H1 (cell line): ENCODE measurements at regions not wholly inside any gene's neighbourhood (a gene's known extent, or its start where the extent isn't known, plus 50 kb on each side); places are given as distances from the start of the nearest gene placed in this dataset.

Experiments used
- CTCF ChIA-PET: fragments of 300-600 bp; sonication (Branson Sonifier 250); formaldehyde crosslinking; loops from one replicate; lab custom pipeline; 2021; ENCODE audit not compliant: partially characterized antibody; lab: Charles Lee
- POLR2A ChIA-PET: fragments of 300-600 bp; sonication (Branson Sonifier 250); formaldehyde crosslinking; loops from one replicate; lab custom pipeline; 2021; ENCODE audit warnings: inconsistent platforms; ENCODE audit not compliant: partially characterized antibody; lab: Charles Lee
- DNase-seq, 2 experiments: peaks; one replicate each; pipeline versions ENCODE4 v3.0.0 to v3.0.0-alpha.2; 2010 to 2022; ENCODE audit warnings: low spot score in 2 of 2, low read depth in 1 of 2, mixed read lengths in 1 of 2
- FAIRE-seq: peaks from 2 replicates; lab custom pipeline; 2011; peaks lifted over from hg19 to GRCh38; lab: Jason Lieb, UNC
- H2AFZ ChIP-seq: 2 replicates; pipeline ENCODE4 v1.8.1; 2012; ENCODE audit warnings: low read length, inconsistent platforms
- H2AK5ac ChIP-seq: 2 replicates; pipeline ENCODE4 v1.6.1; 2013; ENCODE audit warnings: low read depth, low read length
- H2BK120ac ChIP-seq: replicated peaks from 2 replicates; pipeline ENCODE3; 2013; ENCODE audit warnings: low read depth, low read length, inconsistent platforms
- H2BK12ac ChIP-seq: 2 replicates; pipeline ENCODE4 v1.6.1; 2013; ENCODE audit warnings: low read depth, low read length
- H2BK15ac ChIP-seq: 2 replicates; pipeline ENCODE4 v1.6.1; 2013; ENCODE audit warnings: low read length
- H2BK20ac ChIP-seq: 2 replicates; pipeline ENCODE4 v1.6.1; 2013; ENCODE audit warnings: low read length
- H2BK5ac ChIP-seq: 2 replicates; pipeline ENCODE4 v1.6.1; 2013; ENCODE audit warnings: low read depth, low read length
- H3K14ac ChIP-seq: 2 replicates; pipeline ENCODE4 v1.6.1; 2013; ENCODE audit warnings: inconsistent platforms; ENCODE audit not compliant: insufficient read length
- H3K18ac ChIP-seq: 2 replicates; pipeline ENCODE4 v1.6.1; 2013; ENCODE audit warnings: low read length; ENCODE audit errors: extremely low read depth
- H3K23ac ChIP-seq: 2 replicates; pipeline ENCODE4 v1.6.1; 2013; ENCODE audit warnings: inconsistent platforms; ENCODE audit not compliant: insufficient read length
- H3K23me2 ChIP-seq: 2 replicates; pipeline ENCODE4 v1.6.1; 2013; ENCODE audit warnings: low read depth, low read length
- H3K27ac ChIP-seq: 2 replicates; pipeline ENCODE4 v1.6.1; 2011; ENCODE audit warnings: low read depth, low read length, inconsistent platforms
- H3K27me3 ChIP-seq, 4 experiments: replicated peaks in 1 of 4; 1 replicate in 1 of 4; 2 replicates in 3 of 4; pipeline versions ENCODE4 v1.6.1 to v1.8.1; 2011 to 2013; ENCODE audit warnings: low read length in 3 of 4, mild to moderate bottlenecking in 3 of 4, inconsistent platforms in 2 of 4, mixed read lengths in 2 of 4, moderate library complexity in 1 of 4; ENCODE audit not compliant: control insufficient read depth in 3 of 4, insufficient read depth in 3 of 4; ENCODE audit errors: extremely low read depth in 1 of 4
- H3K36me3 ChIP-seq, 4 experiments: 2 replicates each; pipeline versions ENCODE4 v1.6.1 to v1.8.1; 2011 to 2013; ENCODE audit warnings: mild to moderate bottlenecking in 4 of 4, low read length in 3 of 4, moderate library complexity in 2 of 4, control low read depth in 1 of 4, inconsistent platforms in 1 of 4; ENCODE audit not compliant: insufficient read depth in 4 of 4, control insufficient read depth in 2 of 4
- H3K4ac ChIP-seq: replicated peaks from 2 replicates; pipeline ENCODE3; 2013; ENCODE audit warnings: low read length, low read depth, mixed read lengths, inconsistent platforms; ENCODE audit not compliant: insufficient read length
- H3K4me1 ChIP-seq, 4 experiments: replicated peaks in 1 of 4; 1 replicate in 1 of 4; 2 replicates in 3 of 4; pipeline versions ENCODE4 v1.6.1 to v1.8.1; 2011 to 2013; ENCODE audit warnings: low read length in 3 of 4, inconsistent platforms in 2 of 4, mixed read lengths in 1 of 4; ENCODE audit not compliant: insufficient read depth in 4 of 4, control insufficient read depth in 3 of 4
- H3K4me2 ChIP-seq, 2 experiments: 2 replicates each; pipeline versions ENCODE4 v1.6.1 to v1.8.1; 2011 to 2013; ENCODE audit warnings: low read depth in 2 of 2, low read length in 2 of 2, control low read depth in 1 of 2, inconsistent platforms in 1 of 2, mild to moderate bottlenecking in 1 of 2; ENCODE audit not compliant: insufficient read depth in 1 of 2
- H3K4me3 ChIP-seq, 4 experiments: fragments of 200-600, 300-600 bp in 1 of 4; sonication (generic), shearing (Covaris generic), sonication (Bioruptor Twin) in 1 of 4; 2 replicates each; pipeline versions ENCODE4 v1.5.1 to v1.8.1; 2011 to 2016; ENCODE audit warnings: low read length in 4 of 4, low read depth in 3 of 4, control low read depth in 2 of 4, inconsistent platforms in 2 of 4, mild to moderate bottlenecking in 2 of 4, mixed read lengths in 1 of 4, moderate library complexity in 1 of 4; ENCODE audit not compliant: insufficient read depth in 2 of 4; ENCODE audit errors: extremely low read depth in 1 of 4
- H3K56ac ChIP-seq: replicated peaks from 2 replicates; pipeline ENCODE3; 2013; ENCODE audit warnings: low read depth, mild to moderate bottlenecking, mixed read lengths, low read length, inconsistent platforms; ENCODE audit not compliant: insufficient read length
- H3K79me1 ChIP-seq: 2 replicates; pipeline ENCODE4 v1.6.1; 2013; ENCODE audit warnings: low read depth, low read length, control low read depth
- H3K79me2 ChIP-seq, 2 experiments: 2 replicates each; pipeline versions ENCODE4 v1.6.1 to v1.8.1; 2012 to 2013; ENCODE audit warnings: low read length in 2 of 2, mild to moderate bottlenecking in 2 of 2, inconsistent platforms in 1 of 2; ENCODE audit not compliant: insufficient read depth in 2 of 2, control insufficient read depth in 1 of 2
- H3K9ac ChIP-seq, 4 experiments: replicated peaks in 1 of 4; 1 replicate in 1 of 4; 2 replicates in 3 of 4; pipeline versions ENCODE4 v1.6.1 to v1.8.1; 2011 to 2013; ENCODE audit warnings: low read depth in 3 of 4, low read length in 3 of 4, control low read depth in 2 of 4, mild to moderate bottlenecking in 2 of 4, moderate library complexity in 2 of 4, inconsistent platforms in 1 of 4; ENCODE audit errors: extremely low read depth in 1 of 4
- H3K9me3 ChIP-seq, 2 experiments: 2 replicates each; pipeline versions ENCODE4 v1.6.1 to v1.8.1; 2012 to 2013; ENCODE audit warnings: mild to moderate bottlenecking in 2 of 2, moderate library complexity in 2 of 2, control low read depth in 1 of 2, inconsistent platforms in 1 of 2, low read depth in 1 of 2, low read length in 1 of 2, mixed read lengths in 1 of 2; ENCODE audit not compliant: insufficient read depth in 2 of 2
- H4K20me1 ChIP-seq, 2 experiments: replicated peaks in 1 of 2; 2 replicates each; pipeline versions ENCODE3 to v1.8.1; 2011 to 2013; ENCODE audit warnings: inconsistent platforms in 2 of 2, low read length in 2 of 2, mild to moderate bottlenecking in 1 of 2; ENCODE audit not compliant: insufficient read depth in 2 of 2, control insufficient read depth in 1 of 2
- H4K5ac ChIP-seq: 2 replicates; pipeline ENCODE4 v1.6.1; 2013; ENCODE audit warnings: low read length, low read depth, mixed read lengths, inconsistent platforms; ENCODE audit not compliant: insufficient read length
- H4K8ac ChIP-seq: 2 replicates; pipeline ENCODE4 v1.8.0; 2013; ENCODE audit warnings: mild to moderate bottlenecking, moderate library complexity, low read length, inconsistent platforms; ENCODE audit not compliant: insufficient read depth; ENCODE audit errors: extremely low read depth
- H4K91ac ChIP-seq: replicated peaks from 2 replicates; pipeline ENCODE3; 2013; ENCODE audit warnings: low read length, mixed read lengths, inconsistent platforms; ENCODE audit not compliant: insufficient read length
- HDAC2 ChIP-seq, 2 experiments: fragments of 300-600 bp in 1 of 2; sonication (generic) in 1 of 2; IDR thresholded peaks; 2 replicates each; pipeline ENCODE4 v1.6.1; 2011 to 2012; ENCODE audit warnings: low read depth in 2 of 2, low read length in 2 of 2, mild to moderate bottlenecking in 2 of 2, moderate library complexity in 2 of 2, borderline replicate concordance in 1 of 2, inconsistent platforms in 1 of 2
- JUN ChIP-seq: IDR thresholded peaks from 2 replicates; pipeline ENCODE4 v1.6.1; 2011; ENCODE audit warnings: low read depth, mild to moderate bottlenecking, improper control_type of control experiment, low read length
- SIX5 ChIP-seq: IDR thresholded peaks from 2 replicates; pipeline ENCODE4 v1.6.1; 2011; ENCODE audit warnings: mild to moderate bottlenecking, low read depth, low read length
- SUZ12 ChIP-seq: fragments of 200-600 bp; sonication (generic); IDR thresholded peaks from 2 replicates; pipeline ENCODE4 v1.6.1; 2012; ENCODE audit warnings: mild to moderate bottlenecking, inconsistent platforms, low read length, moderate library complexity, mixed read lengths
- WGBS, 2 experiments: shearing (Covaris generic) in 1 of 2; methylation state at CpG; one replicate each; pipeline versions ENCODE4 v1.1.6 to v1.1.7; 2013 to 2015; ENCODE audit warnings: low lambda C conversion rate in 2 of 2, mixed read lengths in 2 of 2, inconsistent platforms in 1 of 2, low coverage in 1 of 2, missing lambda C conversion rate in 1 of 2; ENCODE audit not compliant: insufficient replicate concordance in 2 of 2, insufficient coverage in 1 of 2, insufficient read length in 1 of 2; ENCODE audit errors: extremely low coverage in 1 of 2, missing lambda C conversion rate in 1 of 2; 5-methylcytosine and 5-hydroxymethylcytosine counted together

GRCh38 chr20:47991875-47992488, 206.7 kb upstream of the SULF2 start:
- TF ChIP-seq SIX5 (no peak), HDAC2 (IDR thresholded peaks at IDR 0.05; ENCODE audit: borderline replicate concordance in 1 of 2, low read depth in 2 of 2, low read length in 2 of 2) (no peak), JUN (no peak), SUZ12 (no peak)
- WGBS, 2 experiments: 60% methylated on average over 9 of the region's 9 CpGs; no CpG with 5 or more reads in 1 of the 2 experiments
- no peak for FAIRE-seq
- H3K79me1 ChIP-seq: no peaks in the 10 kb centered on the region
- peak overlapping the region; percentile 0 for H4K91ac ChIP-seq
- DNase-seq: no peak
- H3K18ac ChIP-seq: peak overlapping the region; percentile 51; the same call in 1 of the 2 replicates
- H3K23me2 ChIP-seq: no peaks in the 10 kb centered on the region
- H3K27ac ChIP-seq: no peak overlapping the region; the same call in 1 of the 2 replicates
- H3K14ac ChIP-seq: no peak overlapping the region
- H3K9me3 ChIP-seq: peaks cover 9 to 16% of the 10 kb centered on the region in 2 experiments
- no peak overlapping the region for H4K5ac ChIP-seq
- H3K4me2 ChIP-seq: peak overlapping the region in 1 of 2 experiments; percentile 12; a peak in 2 of 4 replicates
- POLR2A ChIA-PET: no interaction called here
- H3K79me2 ChIP-seq: no peaks in the 10 kb centered on the region
- no peak overlapping the region for H3K4ac ChIP-seq
- H3K9ac ChIP-seq: no peak overlapping the region
- H2BK120ac ChIP-seq: peak overlapping the region; percentile 18
- peak overlapping the region; percentile 25; the same call in 1 of the 2 replicates for H2BK5ac ChIP-seq
- H2AFZ ChIP-seq: peak overlapping the region; percentile 73
- no peaks in the 10 kb centered on the region for H3K27me3 ChIP-seq
- peaks cover 1 to 12% (median 8%) of the 10 kb centered on the region in 4 experiments; a peak in 4 of 7 replicates for H3K4me1 ChIP-seq
- CTCF ChIA-PET: no interaction called here
- H4K8ac ChIP-seq: no peak overlapping the region; the same call in 1 of the 2 replicates
- no peak overlapping the region for H3K4me3 ChIP-seq
- no peak overlapping the region for H3K56ac ChIP-seq
- H4K20me1 ChIP-seq: no peaks in the 10 kb centered on the region
- 0 out of 2 replicates have a peak overlapping the region, but pooled peaks have one; percentile 50 for H2BK20ac ChIP-seq
- peaks cover 0 to 4% (median 2%) of the 10 kb centered on the region in 4 experiments; a peak in 2 of 8 replicates for H3K36me3 ChIP-seq
- H2AK5ac ChIP-seq: no peak overlapping the region; the same call in 1 of the 2 replicates
- peak overlapping the region; percentile 63; the same call in 1 of the 2 replicates for H2BK12ac ChIP-seq
- no peak overlapping the region for H3K23ac ChIP-seq
- no peak overlapping the region for H2BK15ac ChIP-seq
